GM12878 (cell line): ENCODE measurements at regions not wholly inside any gene's neighbourhood (a gene's known extent, or its start where the extent isn't known, plus 50 kb on each side); places are given as distances from the start of the nearest gene placed in this dataset.

Experiments
- ATAC-seq: fragments of 200-7000 bp; cut with Tn5 transposase; 3 replicates; pipeline ENCODE4 v1.9.1; 2020; ENCODE audit warnings: mild to moderate bottlenecking, moderate library complexity
- BruUV-seq: library from RNA; stranded (reverse); fragments of 400-500 nt; replicated peaks from 2 replicates; lab custom pipeline; 2021; lab: Mats Ljungman, UMichigan
- CTCF ChIA-PET: fragments of 300-600 bp; sonication (Branson Sonifier 250); formaldehyde crosslinking; extraction: SDS; loops from one replicate; lab custom pipeline; 2021; ENCODE audit warnings: inconsistent platforms; lab: Yijun Ruan, JAX
- POLR2A ChIA-PET: fragments of 350-600 bp; formaldehyde crosslinking; extraction: SDS; loops from one replicate; lab custom pipeline; 2021; ENCODE audit warnings: inconsistent platforms; lab: Charles Lee
- RAD21 ChIA-PET: fragments of 300-600 bp; sonication (Branson Sonifier 250); formaldehyde crosslinking; loops from one replicate; lab custom pipeline; 2023; ENCODE audit warnings: antibody characterized with exemption; ENCODE audit not compliant: unreplicated experiment; lab: Charles Lee
- SMC1A ChIA-PET: fragments of 300-600 bp; sonication (Branson Sonifier 250); formaldehyde crosslinking; loops from one replicate; lab custom pipeline; 2023; ENCODE audit not compliant: unreplicated experiment, uncharacterized antibody; lab: Charles Lee
- DNase-seq: peaks from one replicate; pipeline ENCODE4 v3.0.0-alpha.2; 2011; ENCODE audit warnings: low read depth, low spot score
- FAIRE-seq: peaks from 3 replicates; lab custom pipeline; 2011; peaks lifted over from hg19 to GRCh38; lab: Jason Lieb, UNC
- H2AFZ ChIP-seq: 2 replicates; pipeline ENCODE4 v1.6.0; 2011; ENCODE audit warnings: low read depth, low read length, control low read depth; ENCODE audit not compliant: control insufficient read depth
- H3K27ac ChIP-seq: 2 replicates; pipeline ENCODE4 v1.5.1; 2011; ENCODE audit warnings: control low read depth; ENCODE audit not compliant: control insufficient read depth, insufficient read depth
- H3K27me3 ChIP-seq, 2 experiments: replicated peaks in 1 of 2; 2 replicates each; pipeline versions ENCODE4 v1.6.0 to v1.6.1; 2011; ENCODE audit warnings: low read length in 1 of 2; ENCODE audit not compliant: control insufficient read depth in 2 of 2, insufficient read depth in 2 of 2
- H3K36me3 ChIP-seq, 2 experiments: 2 replicates each; pipeline ENCODE4 v1.5.1; 2011; ENCODE audit warnings: low read length in 1 of 2; ENCODE audit not compliant: control insufficient read depth in 2 of 2, insufficient read depth in 2 of 2
- H3K4me1 ChIP-seq: 2 replicates; pipeline ENCODE4 v1.6.1; 2011; ENCODE audit warnings: mild to moderate bottlenecking, low read length, moderate library complexity, mixed read lengths; ENCODE audit not compliant: control insufficient read depth, insufficient read depth
- H3K4me2 ChIP-seq: 2 replicates; pipeline ENCODE4 v1.6.0; 2011; ENCODE audit warnings: control low read depth; ENCODE audit not compliant: control insufficient read depth, insufficient read depth
- H3K4me3 ChIP-seq: fragments of 200-600 bp; sonication (generic); 2 replicates; pipeline ENCODE4 v1.5.1; 2016
- H3K79me2 ChIP-seq: 2 replicates; pipeline ENCODE4 v1.6.0; 2011; ENCODE audit warnings: low read length; ENCODE audit not compliant: control insufficient read depth, insufficient read depth
- H3K9ac ChIP-seq: 2 replicates; pipeline ENCODE4 v1.8.0; 2011; ENCODE audit warnings: low read length, control low read depth, mixed read lengths; ENCODE audit not compliant: control insufficient read depth, insufficient read depth
- H3K9me3 ChIP-seq: replicated peaks from 3 replicates; pipeline ENCODE4 v1.5.1; 2011; ENCODE audit warnings: mild to moderate bottlenecking, low read length; ENCODE audit not compliant: control insufficient read depth, insufficient read depth
- H4K20me1 ChIP-seq: 2 replicates; pipeline ENCODE4 v1.6.0; 2011; ENCODE audit not compliant: control insufficient read depth, insufficient read depth
- BHLHE40 ChIP-seq, 2 experiments: fragments of 450-650 bp in 1 of 2; IDR thresholded peaks; 2 replicates each; pipeline ENCODE4 v1.6.1; 2011 to 2017; ENCODE audit warnings: low read depth in 2 of 2, borderline replicate concordance in 1 of 2, improper control_type of control experiment in 1 of 2, low read length in 1 of 2, mild to moderate bottlenecking in 1 of 2
- CHD1 ChIP-seq: IDR thresholded peaks from 2 replicates; pipeline ENCODE4 v1.6.1; 2012; ENCODE audit warnings: low read depth, low read length, improper control_type of control experiment
- EGR1 ChIP-seq, 2 experiments: IDR thresholded peaks; 1 replicate in 1 of 2; 2 replicates in 1 of 2; pipeline ENCODE4 v1.6.1; 2011 to 2012; ENCODE audit warnings: low read depth in 2 of 2, low read length in 2 of 2, borderline replicate concordance in 1 of 2, mild to moderate bottlenecking in 1 of 2, moderate library complexity in 1 of 2
- JUNB ChIP-seq: IDR thresholded peaks from 2 replicates; pipeline ENCODE4 v1.6.1; 2016; ENCODE audit warnings: antibody characterized with exemption, mild to moderate bottlenecking
- MTA2 ChIP-seq: fragments of 450-650 bp; IDR thresholded peaks from 2 replicates; pipeline ENCODE4 v1.6.1; 2016; ENCODE audit warnings: low read depth, mild to moderate bottlenecking, moderate library complexity
- RCOR1 ChIP-seq: conservative IDR thresholded peaks from 2 replicates; pipeline ENCODE4 v1.6.1; 2012; ENCODE audit warnings: low read depth, low read length, improper control_type of control experiment
- SMAD1 ChIP-seq: fragments of 450-650 bp; IDR thresholded peaks from 2 replicates; pipeline ENCODE4 v1.6.1; 2018; ENCODE audit warnings: mild to moderate bottlenecking, low read depth; ENCODE audit not compliant: partially characterized antibody
- SPI1 ChIP-seq: IDR thresholded peaks from 2 replicates; pipeline ENCODE4 v1.6.1; 2011; ENCODE audit warnings: low read depth, mild to moderate bottlenecking, low read length, moderate library complexity, borderline replicate concordance; ENCODE audit not compliant: insufficient read depth
- STAT1 ChIP-seq: fragments of 450-650 bp; conservative IDR thresholded peaks from 2 replicates; pipeline ENCODE4 v1.6.1; 2014; ENCODE audit warnings: antibody characterized with exemption, mild to moderate bottlenecking
- SUPT20H ChIP-seq: IDR thresholded peaks from 2 replicates; pipeline ENCODE4 v1.6.1; 2011; ENCODE audit warnings: low read depth, mild to moderate bottlenecking, low read length, moderate library complexity, borderline replicate concordance; ENCODE audit not compliant: control insufficient read depth
- ZNF207 ChIP-seq: fragments of 450-650 bp; IDR thresholded peaks from 2 replicates; pipeline ENCODE4 v1.6.1; 2014; ENCODE audit warnings: antibody characterized with exemption, mild to moderate bottlenecking, borderline replicate concordance
- WGBS: methylation state at CpG from one replicate; pipeline ENCODE4 v1.1.6; 2016; ENCODE audit warnings: low lambda C conversion rate; ENCODE audit not compliant: insufficient replicate concordance, insufficient coverage; ENCODE audit errors: missing lambda C conversion rate; 5-methylcytosine and 5-hydroxymethylcytosine counted together
- in situ Hi-C: fragments of 300-500 bp; cut with MboI; formaldehyde crosslinking; loops from 9 replicates; pipeline ENCODE4 v1.14.3; 2018; ENCODE audit warnings: mixed read lengths
- intact Hi-C: fragments of 100-400 bp; cut with micrococcal nuclease; formaldehyde crosslinking; loops from one replicate; pipeline ENCODE4 v1.14.2; 2022; ENCODE audit not compliant: unreplicated experiment
- TF ChIP-seq, protein P1 (sequence below): IDR thresholded peaks from 2 replicates; pipeline ENCODE4 v1.6.1; 2012; ENCODE audit warnings: improper control_type of control experiment, low read depth, low read length; ENCODE audit not compliant: insufficient replicate concordance

GRCh38 chr9:78479441-78479840 lies 182.5 kb downstream of the PSAT1 start:
- DNase-seq: no peak
- Histone ChIP-seq H3K4me2 (no peak overlapping the region), H2AFZ (no peak overlapping the region), H3K9ac (no peak overlapping the region), H3K4me3 (no peak overlapping the region), H3K9me3 (no peaks in the 10 kb centered on the region), H3K79me2 (no peaks in the 10 kb centered on the region), H3K36me3 (no peaks in the 10 kb centered on the region), H3K27me3 (no peaks in the 10 kb centered on the region), H3K4me1 (no peaks in the 10 kb centered on the region), H3K27ac (no peak overlapping the region), H4K20me1 (no peaks in the 10 kb centered on the region)
- ChIA-PET POLR2A (no interaction called here), RAD21 (no interaction called here), SMC1A (no interaction called here), CTCF (no interaction called here)
- in situ Hi-C loops: no loop called here
- FAIRE-seq: no peak
- no TSS peak for BruUV-seq
- no peak for TF ChIP-seq CHD1
- TF ChIP-seq BHLHE40 (IDR thresholded peaks at IDR 0.05; ENCODE audit: borderline replicate concordance in 1 of 2, low read depth in 2 of 2, low read length in 1 of 2): no peak
- no peak for TF ChIP-seq ZNF207
- no peak for TF ChIP-seq MTA2
- TF ChIP-seq JUNB: no peak
- ATAC-seq: no peak
- intact Hi-C loops: no loop called here

DNA sequence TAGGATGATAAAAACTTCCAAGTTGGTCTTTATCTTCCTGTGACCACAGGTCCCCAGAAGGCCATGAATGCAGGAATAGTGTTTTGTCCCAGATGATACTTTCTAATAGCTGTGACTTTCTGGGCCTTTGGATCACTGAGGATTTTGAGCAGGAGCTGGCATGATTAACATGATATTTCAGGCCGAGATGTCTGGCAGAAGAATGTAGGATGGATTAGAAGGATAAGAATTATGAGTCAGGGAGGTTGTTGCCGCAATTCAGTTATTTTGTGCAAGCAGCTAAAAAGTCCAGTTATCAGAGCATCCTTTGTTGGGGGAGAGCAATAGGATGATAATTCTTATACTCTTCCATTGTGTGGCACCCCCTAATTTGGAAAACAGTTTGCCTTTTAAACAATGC lies 189.7 kb downstream of the PSAT1 start:
- POLR2A ChIA-PET: no interaction called here
- Histone ChIP-seq H3K79me2 (no peaks in the 10 kb centered on the region), H4K20me1 (no peaks in the 10 kb centered on the region), H3K4me2 (no peak overlapping the region), H3K4me1 (no peaks in the 10 kb centered on the region), H3K36me3 (no peaks in the 10 kb centered on the region), H3K4me3 (no peak overlapping the region), H3K27me3 (no peaks in the 10 kb centered on the region), H3K9me3 (no peaks in the 10 kb centered on the region), H3K27ac (no peak overlapping the region), H3K9ac (no peak overlapping the region), H2AFZ (no peak overlapping the region)
- CTCF ChIA-PET: no interaction called here
- WGBS: 50% methylated on average over 2 of the region's 2 CpGs
- in situ Hi-C loops: no loop called here
- ATAC-seq (no peak), DNase-seq (no peak), FAIRE-seq (no peak)
- no TSS peak for BruUV-seq
- intact Hi-C loops: loop anchor here (10.0 kb wide), 1 partner anchor 62 kb away; no protein-coding TSS in a partner anchor
- TF ChIP-seq STAT1: no peak
- TF ChIP-seq, protein P1, sequence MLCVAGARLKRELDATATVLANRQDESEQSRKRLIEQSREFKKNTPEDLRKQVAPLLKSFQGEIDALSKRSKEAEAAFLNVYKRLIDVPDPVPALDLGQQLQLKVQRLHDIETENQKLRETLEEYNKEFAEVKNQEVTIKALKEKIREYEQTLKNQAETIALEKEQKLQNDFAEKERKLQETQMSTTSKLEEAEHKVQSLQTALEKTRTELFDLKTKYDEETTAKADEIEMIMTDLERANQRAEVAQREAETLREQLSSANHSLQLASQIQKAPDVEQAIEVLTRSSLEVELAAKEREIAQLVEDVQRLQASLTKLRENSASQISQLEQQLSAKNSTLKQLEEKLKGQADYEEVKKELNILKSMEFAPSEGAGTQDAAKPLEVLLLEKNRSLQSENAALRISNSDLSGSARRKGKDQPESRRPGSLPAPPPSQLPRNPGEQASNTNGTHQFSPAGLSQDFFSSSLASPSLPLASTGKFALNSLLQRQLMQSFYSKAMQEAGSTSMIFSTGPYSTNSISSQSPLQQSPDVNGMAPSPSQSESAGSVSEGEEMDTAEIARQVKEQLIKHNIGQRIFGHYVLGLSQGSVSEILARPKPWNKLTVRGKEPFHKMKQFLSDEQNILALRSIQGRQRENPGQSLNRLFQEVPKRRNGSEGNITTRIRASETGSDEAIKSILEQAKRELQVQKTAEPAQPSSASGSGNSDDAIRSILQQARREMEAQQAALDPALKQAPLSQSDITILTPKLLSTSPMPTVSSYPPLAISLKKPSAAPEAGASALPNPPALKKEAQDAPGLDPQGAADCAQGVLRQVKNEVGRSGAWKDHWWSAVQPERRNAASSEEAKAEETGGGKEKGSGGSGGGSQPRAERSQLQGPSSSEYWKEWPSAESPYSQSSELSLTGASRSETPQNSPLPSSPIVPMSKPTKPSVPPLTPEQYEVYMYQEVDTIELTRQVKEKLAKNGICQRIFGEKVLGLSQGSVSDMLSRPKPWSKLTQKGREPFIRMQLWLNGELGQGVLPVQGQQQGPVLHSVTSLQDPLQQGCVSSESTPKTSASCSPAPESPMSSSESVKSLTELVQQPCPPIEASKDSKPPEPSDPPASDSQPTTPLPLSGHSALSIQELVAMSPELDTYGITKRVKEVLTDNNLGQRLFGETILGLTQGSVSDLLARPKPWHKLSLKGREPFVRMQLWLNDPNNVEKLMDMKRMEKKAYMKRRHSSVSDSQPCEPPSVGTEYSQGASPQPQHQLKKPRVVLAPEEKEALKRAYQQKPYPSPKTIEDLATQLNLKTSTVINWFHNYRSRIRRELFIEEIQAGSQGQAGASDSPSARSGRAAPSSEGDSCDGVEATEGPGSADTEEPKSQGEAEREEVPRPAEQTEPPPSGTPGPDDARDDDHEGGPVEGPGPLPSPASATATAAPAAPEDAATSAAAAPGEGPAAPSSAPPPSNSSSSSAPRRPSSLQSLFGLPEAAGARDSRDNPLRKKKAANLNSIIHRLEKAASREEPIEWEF: no peak
- TF ChIP-seq SUPT20H: no peak
- no peak for TF ChIP-seq EGR1 (IDR thresholded peaks at IDR 0.05; ENCODE audit: borderline replicate concordance in 1 of 2, low read depth in 2 of 2, low read length in 2 of 2)
- TF ChIP-seq RCOR1: no peak
- no peak for TF ChIP-seq SMAD1
- TF ChIP-seq SPI1: no peak
- RAD21 ChIA-PET: no interaction called here
- SMC1A ChIA-PET: no interaction called here
